NCI-H2227 (cell line): ENCODE measurements at regions not wholly inside any gene's neighbourhood (a gene's known extent, or its start where the extent isn't known, plus 50 kb on each side); places are given as distances from the start of the nearest gene placed in this dataset.

Source experiments
- DNase-seq: peaks from one replicate; lab custom pipeline; 2025; ENCODE audit not compliant: unreplicated experiment; lab: John Stamatoyannopoulos, UW

DNA sequence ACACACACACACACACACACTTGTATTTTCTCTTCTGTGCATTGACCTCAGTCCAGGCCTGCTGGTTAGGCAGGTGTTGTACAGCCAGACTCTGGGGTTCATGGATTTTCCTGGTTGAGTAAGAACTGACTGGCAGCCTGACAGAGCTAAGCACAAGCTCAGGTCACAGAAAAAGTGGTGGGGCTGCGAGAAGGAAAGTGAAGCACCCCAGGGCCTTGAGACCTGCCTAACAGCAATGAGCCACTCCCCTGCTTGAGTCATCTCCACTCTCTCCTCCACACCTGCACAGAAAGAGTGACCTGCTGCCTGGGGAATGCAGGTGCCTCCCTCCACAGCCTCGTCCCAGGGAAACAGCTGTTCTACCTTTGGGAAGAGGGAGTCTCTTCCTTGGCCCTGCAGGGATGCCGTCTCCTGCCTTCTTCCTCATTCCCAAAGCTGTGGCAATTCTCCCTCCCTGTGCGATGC, 91.4 kb upstream of the LGALSL start:
- DNase-seq: no peak

DNA sequence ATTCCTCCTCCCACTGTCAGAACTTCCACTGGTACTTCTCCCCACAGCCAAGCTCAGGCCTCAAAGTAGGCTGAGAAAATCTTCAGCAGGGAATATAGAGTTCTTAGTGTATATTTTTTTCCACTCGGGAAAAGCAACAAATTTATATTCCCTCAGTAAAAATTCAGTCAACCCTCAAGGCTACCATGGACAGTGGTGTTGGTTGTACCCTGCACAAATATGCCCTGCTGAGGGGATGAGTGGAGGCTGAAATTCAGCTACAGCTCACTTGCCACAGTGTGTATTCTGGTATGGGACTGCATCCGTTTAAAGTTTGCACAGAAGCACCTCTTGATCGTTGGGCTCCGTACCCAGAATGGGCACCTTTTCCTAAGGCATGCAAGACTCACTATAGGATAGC, 90.8 kb upstream of the LGALSL start:
- DNase-seq: no peak

DNA sequence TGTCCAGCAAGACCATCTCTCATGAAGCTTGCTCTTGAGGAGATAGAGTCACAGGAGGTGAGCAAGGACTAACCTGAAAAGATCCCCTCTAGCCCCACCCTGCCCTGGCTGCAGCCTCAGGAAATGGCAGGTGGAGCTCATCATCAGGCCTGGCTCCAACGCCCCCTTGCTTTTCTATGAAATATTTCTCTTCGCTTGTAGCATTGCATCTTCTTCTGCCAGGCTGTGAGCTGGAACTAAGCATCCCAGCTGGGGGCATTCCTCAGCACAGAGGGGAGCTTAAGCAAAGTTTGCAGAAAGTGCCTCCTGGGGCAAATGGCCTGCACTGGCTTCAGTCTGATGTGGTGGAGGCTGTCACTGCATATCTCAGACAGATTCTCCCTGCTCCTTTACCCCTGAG, 90.1 kb upstream of the LGALSL start:
- DNase-seq: no peak

- DNase-seq: no peak
Measured at GRCh38 chr2:64367444-64368232, 86.3 kb upstream of the LGALSL start.

- no peak for DNase-seq
Measured at GRCh38 chr2:64369706-64370105, 84.3 kb upstream of the LGALSL start.

DNA sequence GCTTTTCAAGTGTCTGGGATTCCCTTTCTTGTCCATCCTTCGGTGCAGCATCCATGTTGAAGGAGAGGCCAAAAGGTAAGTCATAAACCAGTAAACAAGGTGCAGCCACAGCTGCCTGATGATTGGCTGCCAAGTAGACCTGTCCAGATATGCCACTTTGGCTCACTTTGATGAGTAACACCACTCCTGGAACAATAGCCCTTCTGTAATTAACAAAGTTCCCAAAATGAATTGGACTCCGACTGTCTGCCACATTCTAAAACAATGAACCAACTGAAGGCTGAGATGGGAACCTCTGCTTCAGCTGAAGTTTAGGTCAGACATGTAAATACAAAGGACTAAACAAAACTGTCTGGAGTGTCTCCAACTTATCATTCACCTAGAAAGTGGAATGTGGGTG, 82.2 kb upstream of the LGALSL start:
- no peak for DNase-seq

DNA sequence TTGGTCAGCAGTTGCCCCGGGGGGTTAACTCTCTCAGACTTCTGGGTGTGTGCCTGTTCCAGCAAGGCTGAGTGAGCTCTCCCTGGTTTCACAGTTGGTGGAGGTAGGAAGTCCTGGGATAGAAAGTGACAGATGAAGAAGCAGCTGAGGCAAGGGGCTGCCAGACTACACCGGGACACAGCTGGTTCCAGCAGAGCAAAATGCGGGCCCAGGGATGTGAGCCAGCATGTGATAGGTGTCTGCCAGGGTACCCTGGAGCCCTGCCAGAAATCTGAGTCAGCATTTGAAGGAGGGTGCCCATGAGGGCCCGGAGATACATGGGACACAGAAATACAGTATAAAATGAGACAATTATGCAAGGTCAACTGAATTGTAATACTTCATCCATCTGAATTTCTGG, 79.3 kb upstream of the LGALSL start:
- no peak for DNase-seq

- no peak for DNase-seq
Measured at GRCh38 chr2:64376926-64377325, 77.0 kb upstream of the LGALSL start.

- no peak for DNase-seq
Measured at GRCh38 chr2:64379186-64379585, 74.8 kb upstream of the LGALSL start.

GRCh38 chr2:64380853-64381527, 73.0 kb upstream of the LGALSL start:
- no peak for DNase-seq

- DNase-seq: no peak
Measured at GRCh38 chr2:64383016-64383591, 70.9 kb upstream of the LGALSL start.

DNA sequence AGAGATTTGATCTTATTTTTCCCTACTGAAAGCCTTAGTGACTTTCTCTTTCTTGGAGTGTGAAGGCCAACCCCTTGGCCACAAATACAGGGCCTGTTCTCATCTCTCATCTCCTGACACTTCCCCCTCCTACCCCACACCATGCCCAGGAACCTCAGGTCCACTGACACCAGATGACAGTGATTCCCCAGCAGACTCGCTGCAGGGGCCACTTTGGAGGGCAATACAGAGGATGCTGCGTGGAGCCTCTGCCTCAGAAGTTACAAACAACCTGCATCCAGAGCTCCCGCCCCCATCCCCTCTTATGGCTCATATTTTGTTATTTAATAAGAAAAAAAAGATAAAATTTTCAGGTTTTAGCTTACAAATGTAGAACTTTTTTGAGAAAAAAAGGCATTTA, 70.1 kb upstream of the LGALSL start:
- DNase-seq: no peak

DNA sequence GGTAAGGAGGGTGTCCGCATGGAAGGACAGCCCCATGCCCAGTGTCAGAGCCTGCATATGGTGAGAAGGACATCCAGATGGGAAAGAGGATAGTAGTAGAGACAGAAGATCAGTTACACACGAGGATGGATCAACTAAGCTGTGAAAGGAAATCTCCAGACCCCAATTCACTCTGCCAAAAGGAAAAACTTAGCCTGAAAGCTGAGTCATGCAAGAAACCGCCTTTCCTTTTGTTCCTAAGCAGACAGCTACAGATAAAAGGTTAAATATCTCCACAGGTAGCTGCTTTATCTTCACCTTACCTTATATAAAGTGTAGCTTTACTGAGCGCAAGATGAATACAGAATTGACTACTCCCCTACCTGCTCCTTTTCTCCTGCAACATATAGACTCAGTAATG, 67.3 kb upstream of the LGALSL start:
- no peak for DNase-seq

- no peak for DNase-seq
Measured at GRCh38 chr2:64390586-64390985, 63.4 kb upstream of the LGALSL start.

- DNase-seq: no peak
Measured at GRCh38 chr2:64391424-64391823, 62.5 kb upstream of the LGALSL start.

DNA sequence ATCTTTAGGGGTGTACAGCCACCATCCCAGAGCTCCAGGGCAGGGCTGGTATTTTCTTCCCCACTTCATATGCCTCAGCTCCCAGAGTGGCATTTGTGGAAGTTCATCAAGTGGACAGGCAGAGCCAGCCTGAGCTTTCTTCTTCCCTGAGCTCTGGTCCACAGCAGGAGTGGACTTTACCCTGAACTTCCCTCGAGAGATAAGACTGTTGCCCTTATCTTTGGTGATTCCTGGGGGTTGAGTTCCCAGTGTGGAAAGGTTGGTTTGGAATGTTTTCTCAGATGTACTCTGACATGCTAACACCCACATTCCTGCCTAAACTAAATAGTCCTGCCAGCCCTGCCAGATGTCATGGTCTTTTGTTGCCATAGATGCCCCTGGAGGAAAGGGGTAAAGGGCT, 62.0 kb upstream of the LGALSL start:
- no peak for DNase-seq

- DNase-seq: no peak
Measured at GRCh38 chr2:64392529-64392928, 61.4 kb upstream of the LGALSL start.

DNA sequence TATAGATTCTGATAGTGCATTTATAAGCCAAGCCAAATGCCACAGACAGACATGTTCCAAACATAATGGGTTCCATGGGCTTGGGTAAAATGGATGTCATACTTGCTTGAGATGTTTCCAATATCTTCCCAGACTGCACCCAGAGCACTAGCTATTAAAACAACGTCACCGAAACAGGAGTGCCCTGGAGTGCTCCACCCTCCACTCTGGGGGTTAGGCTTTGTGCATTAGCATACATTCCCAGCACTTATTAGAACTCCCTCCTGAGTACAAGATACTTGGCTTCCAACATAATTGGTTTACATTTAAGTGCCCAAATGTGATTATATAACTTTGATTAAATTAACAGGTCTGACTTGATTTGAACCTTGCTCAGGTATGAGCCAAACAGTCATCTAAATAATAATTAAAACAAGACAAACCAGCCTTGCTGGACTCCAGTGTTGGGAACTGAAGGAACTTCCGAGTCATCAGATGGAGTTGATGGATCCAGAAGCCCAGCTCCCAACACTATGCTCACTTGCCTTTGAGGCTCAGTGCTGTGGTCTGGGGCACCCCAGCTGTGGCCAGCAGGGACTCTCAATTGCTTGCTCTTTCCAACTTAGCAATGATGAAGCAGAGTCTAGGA, 60.5 kb upstream of the LGALSL start:
- DNase-seq: no peak

- DNase-seq: no peak
Measured at GRCh38 chr2:64394153-64394552, 59.8 kb upstream of the LGALSL start.

DNA sequence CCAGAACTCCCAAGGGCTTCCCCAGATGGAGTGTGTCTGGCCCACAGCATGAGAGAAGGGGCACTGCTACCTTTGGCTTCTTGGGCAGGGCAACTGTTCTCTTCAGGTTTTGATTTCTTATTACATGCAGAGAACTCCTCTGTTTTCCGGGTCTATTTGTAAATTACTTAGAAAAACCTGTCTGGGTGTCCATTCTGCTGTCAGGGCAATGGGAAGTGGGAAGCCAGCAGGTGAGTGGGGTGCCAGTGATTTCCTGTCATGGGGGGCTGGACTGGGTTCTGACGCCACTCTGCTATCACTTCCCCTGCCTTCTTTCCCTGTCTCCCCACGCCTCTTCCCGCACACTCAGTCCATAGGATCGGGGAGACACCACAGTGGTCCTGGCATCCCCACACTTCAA, 58.0 kb upstream of the LGALSL start:
- DNase-seq: no peak

DNA sequence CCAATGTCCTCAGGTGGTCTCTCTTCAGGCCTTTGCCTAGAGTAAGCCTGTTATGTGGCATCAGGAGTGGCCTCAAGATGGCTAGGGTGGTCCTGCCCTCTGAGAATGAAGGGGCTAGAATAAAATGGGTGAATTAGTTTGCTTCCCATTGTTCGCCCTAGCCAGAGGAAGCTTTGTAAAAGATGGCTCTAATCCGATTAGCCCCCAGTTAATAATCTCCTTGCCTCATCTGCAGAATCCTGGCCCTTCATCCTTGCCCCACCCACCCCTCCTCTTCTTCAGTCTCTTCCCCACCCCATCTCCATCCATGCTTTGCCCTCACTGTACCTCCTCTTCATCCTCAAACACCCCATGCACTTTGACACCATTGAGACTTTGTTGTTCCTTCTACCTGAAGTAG, 57.4 kb upstream of the LGALSL start:
- no peak for DNase-seq
